Keratinocyte (primary cell): ENCODE measurements at regions not wholly inside any gene's neighbourhood (a gene's known extent, or its start where the extent isn't known, plus 50 kb on each side); places are given as distances from the start of the nearest gene placed in this dataset.

ENCODE experiments used
- DNase-seq: peaks from one replicate; pipeline ENCODE4 v3.0.0-alpha.2; 2011; ENCODE audit warnings: low read depth, missing footprints, low spot score
- FAIRE-seq: peaks from 2 replicates; lab custom pipeline; 2011; peaks lifted over from hg19 to GRCh38; lab: Jason Lieb, UNC
- H2AFZ ChIP-seq: 2 replicates; pipeline ENCODE4 v1.6.0; 2012; ENCODE audit warnings: low read length, control low read depth, inconsistent platforms; ENCODE audit not compliant: control insufficient read depth
- H3K27ac ChIP-seq: 2 replicates; pipeline ENCODE4 v1.5.1; 2011; ENCODE audit warnings: low read length; ENCODE audit not compliant: control insufficient read depth, insufficient read depth
- H3K27me3 ChIP-seq: 3 replicates; pipeline ENCODE4 v1.6.0; 2011; ENCODE audit warnings: low read length; ENCODE audit not compliant: control insufficient read depth, insufficient read depth; ENCODE audit errors: extremely low read depth
- H3K36me3 ChIP-seq, 2 experiments: 2 replicates in 1 of 2; 3 replicates in 1 of 2; pipeline ENCODE4 v1.5.1; 2011; ENCODE audit warnings: low read length in 2 of 2, mild to moderate bottlenecking in 1 of 2; ENCODE audit not compliant: control insufficient read depth in 2 of 2, insufficient read depth in 2 of 2; ENCODE audit errors: extremely low read depth in 1 of 2
- H3K4me1 ChIP-seq: 3 replicates; pipeline ENCODE4 v1.5.1; 2011; ENCODE audit warnings: low read length; ENCODE audit not compliant: control insufficient read depth, insufficient read depth; ENCODE audit errors: extremely low read depth
- H3K4me2 ChIP-seq: 3 replicates; pipeline ENCODE4 v1.6.0; 2011; ENCODE audit warnings: low read depth, low read length; ENCODE audit not compliant: control insufficient read depth, insufficient read depth; ENCODE audit errors: extremely low read depth
- H3K4me3 ChIP-seq, 3 experiments: fragments of 200-600 bp in 1 of 3; sonication (generic) in 1 of 3; 2 replicates in 2 of 3; 3 replicates in 1 of 3; pipeline ENCODE4 v1.5.1; 2011 to 2016; ENCODE audit warnings: low read length in 3 of 3, mild to moderate bottlenecking in 3 of 3, control low read depth in 2 of 3, inconsistent platforms in 1 of 3, low read depth in 1 of 3, mixed read lengths in 1 of 3, mixed run types in 1 of 3, moderate library complexity in 1 of 3; ENCODE audit not compliant: control insufficient read depth in 2 of 3, insufficient read depth in 2 of 3; ENCODE audit errors: extremely low read depth in 1 of 3
- H3K79me2 ChIP-seq: 2 replicates; pipeline ENCODE4 v1.6.0; 2012; ENCODE audit warnings: low read length; ENCODE audit not compliant: control insufficient read depth, insufficient read depth
- H3K9ac ChIP-seq: 3 replicates; pipeline ENCODE4 v1.6.0; 2011; ENCODE audit warnings: low read length; ENCODE audit not compliant: control insufficient read depth, insufficient read depth; ENCODE audit errors: extremely low read depth
- H3K9me1 ChIP-seq: 3 replicates; pipeline ENCODE4 v1.6.0; 2011; ENCODE audit warnings: low read length; ENCODE audit not compliant: control insufficient read depth, insufficient read depth; ENCODE audit errors: extremely low read depth
- H3K9me3 ChIP-seq: 2 replicates; pipeline ENCODE4 v1.5.1; 2012; ENCODE audit warnings: low read depth, low read length; ENCODE audit not compliant: control insufficient read depth
- H4K20me1 ChIP-seq: 3 replicates; pipeline ENCODE4 v1.6.0; 2011; ENCODE audit warnings: low read length; ENCODE audit not compliant: control insufficient read depth, insufficient read depth; ENCODE audit errors: extremely low read depth
- CTCF ChIP-seq, 3 experiments: IDR thresholded peaks in 1 of 3; conservative IDR thresholded peaks in 1 of 3; optimal IDR thresholded peaks in 1 of 3; 2 replicates in 2 of 3; 3 replicates in 1 of 3; pipeline versions ENCODE3 to v1.5.1; 2011; ENCODE audit warnings: low read length in 3 of 3, mild to moderate bottlenecking in 3 of 3, moderate library complexity in 2 of 3, control low read depth in 1 of 3, inconsistent platforms in 1 of 3; ENCODE audit not compliant: insufficient read depth in 2 of 3; ENCODE audit errors: extremely low read depth in 1 of 3
- EZH2 ChIP-seq: IDR thresholded peaks from one replicate; pipeline ENCODE4 v1.6.1; 2012; ENCODE audit warnings: inconsistent platforms, mild to moderate bottlenecking, low read length, moderate library complexity
- dilution Hi-C: fragments of 300-500 bp; cut with MboI; formaldehyde crosslinking; loops from one replicate; pipeline ENCODE4 v1.7.0; 2020; ENCODE audit warnings: low sequenced_read_pairs; ENCODE audit not compliant: extremely low pct_ligation_motif_present

- DNase-seq = no peak
- Histone ChIP-seq H3K27ac (no peak overlapping the region), H3K27me3 (no peaks in the 10 kb centered on the region), H3K9me1 (no peaks in the 10 kb centered on the region), H3K4me3 (no peak overlapping the region), H2AFZ (no peak overlapping the region), H3K4me1 (peaks cover 21% of the 10 kb centered on the region), H3K9me3 (no peaks in the 10 kb centered on the region), H4K20me1 (no peaks in the 10 kb centered on the region), H3K79me2 (no peaks in the 10 kb centered on the region), H3K4me2 (no peak overlapping the region), H3K9ac (no peak overlapping the region), H3K36me3 (no peaks in the 10 kb centered on the region)
- TF ChIP-seq EZH2 (no peak), CTCF (optimal IDR thresholded peaks at IDR 0.05 in 1 of 3, IDR thresholded peaks at IDR 0.05 in 1 of 3, conservative IDR thresholded peaks at IDR 0.05 in 1 of 3; ENCODE audit: extremely low read depth in 1 of 3, insufficient read depth in 2 of 3, low read length in 3 of 3) (peak in 1 of 3 experiments; percentile 16)
- FAIRE-seq = no peak
- dilution Hi-C loops = no loop called here
These were observed 859.8 kb downstream of the MAFB start for GRCh38 chr20:39829256-39829655.

- H3K27ac ChIP-seq = no peak overlapping the region
- dilution Hi-C loops = no loop called here
- no peaks in the 10 kb centered on the region for H3K9me1 ChIP-seq
- no peak overlapping the region for H3K9ac ChIP-seq
- H3K4me1 ChIP-seq = peaks cover 29% of the 10 kb centered on the region
- H4K20me1 ChIP-seq = no peaks in the 10 kb centered on the region
- no peak overlapping the region for H3K4me3 ChIP-seq
- H3K36me3 ChIP-seq = no peaks in the 10 kb centered on the region
- FAIRE-seq = no peak
- H3K4me2 ChIP-seq = peak overlapping the region; percentile 43
- TF ChIP-seq CTCF (optimal IDR thresholded peaks at IDR 0.05 in 1 of 3, IDR thresholded peaks at IDR 0.05 in 1 of 3, conservative IDR thresholded peaks at IDR 0.05 in 1 of 3; ENCODE audit: extremely low read depth in 1 of 3, insufficient read depth in 2 of 3, low read length in 3 of 3) (no peak), EZH2 (no peak)
- H2AFZ ChIP-seq = peak overlapping the region; percentile 28
- no peaks in the 10 kb centered on the region for H3K9me3 ChIP-seq
- H3K27me3 ChIP-seq = no peaks in the 10 kb centered on the region
- H3K79me2 ChIP-seq = no peaks in the 10 kb centered on the region
- DNase-seq = peak; percentile 42
These were observed 863.1 kb downstream of the MAFB start for GRCh38 chr20:39825950-39826349.
